ENCODE measurements at regions not wholly inside any gene's neighbourhood (a gene's known extent, or its start where the extent isn't known, plus 50 kb on each side); places are given as distances from the start of the nearest gene placed in this dataset.
"Not testable (repeated sequence)": the region's sequence is repeated elsewhere in the genome, so short reads cannot be mapped to it uniquely, and the experiment has no call there.

DNA sequence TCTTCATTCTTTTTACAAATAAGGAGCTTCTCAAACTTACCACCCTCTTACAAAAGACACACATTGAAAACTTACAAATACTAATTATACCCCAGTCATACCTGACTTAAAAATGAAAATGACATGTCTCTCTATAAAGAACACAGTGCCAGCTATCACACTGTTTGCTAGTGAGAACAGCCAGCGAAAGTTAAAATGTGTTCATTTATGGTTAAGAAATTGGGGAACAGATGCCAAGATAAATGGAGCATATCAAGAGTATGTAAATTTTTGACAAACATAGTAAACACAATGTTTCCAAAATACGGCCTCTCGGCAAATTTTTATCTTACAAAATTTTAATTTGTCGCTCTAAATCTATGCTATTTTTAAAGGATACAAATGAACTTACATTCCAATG, 1422.9 kb downstream of the KCNT2 start:
- Histone ChIP-seq H3K9me3 (no peaks in the 10 kb centered on the region), H3K27me3 (no peaks in the 10 kb centered on the region), H3K4me3 (no peak overlapping the region), H3K4me1 (no peaks in the 10 kb centered on the region), H3K36me3 (no peaks in the 10 kb centered on the region), H3K27ac (no peak overlapping the region)
- intact Hi-C loops (cut with DNase I; ENCODE audit: low total_unique reads) (no loop called here), in situ Hi-C loops (cut with MboI; ENCODE audit: low sequenced_read_pairs in 4 of 4) (no loop called here)
- TF ChIP-seq, protein P1, sequence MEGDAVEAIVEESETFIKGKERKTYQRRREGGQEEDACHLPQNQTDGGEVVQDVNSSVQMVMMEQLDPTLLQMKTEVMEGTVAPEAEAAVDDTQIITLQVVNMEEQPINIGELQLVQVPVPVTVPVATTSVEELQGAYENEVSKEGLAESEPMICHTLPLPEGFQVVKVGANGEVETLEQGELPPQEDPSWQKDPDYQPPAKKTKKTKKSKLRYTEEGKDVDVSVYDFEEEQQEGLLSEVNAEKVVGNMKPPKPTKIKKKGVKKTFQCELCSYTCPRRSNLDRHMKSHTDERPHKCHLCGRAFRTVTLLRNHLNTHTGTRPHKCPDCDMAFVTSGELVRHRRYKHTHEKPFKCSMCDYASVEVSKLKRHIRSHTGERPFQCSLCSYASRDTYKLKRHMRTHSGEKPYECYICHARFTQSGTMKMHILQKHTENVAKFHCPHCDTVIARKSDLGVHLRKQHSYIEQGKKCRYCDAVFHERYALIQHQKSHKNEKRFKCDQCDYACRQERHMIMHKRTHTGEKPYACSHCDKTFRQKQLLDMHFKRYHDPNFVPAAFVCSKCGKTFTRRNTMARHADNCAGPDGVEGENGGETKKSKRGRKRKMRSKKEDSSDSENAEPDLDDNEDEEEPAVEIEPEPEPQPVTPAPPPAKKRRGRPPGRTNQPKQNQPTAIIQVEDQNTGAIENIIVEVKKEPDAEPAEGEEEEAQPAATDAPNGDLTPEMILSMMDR (IDR thresholded peaks at IDR 0.05 in 4 of 5, conservative IDR thresholded peaks at IDR 0.05 in 1 of 5) = no peak
- no peak for TF ChIP-seq POLR2A (IDR thresholded peaks at IDR 0.05)
- DNase-seq (no peak), ATAC-seq (no peak)

DNA sequence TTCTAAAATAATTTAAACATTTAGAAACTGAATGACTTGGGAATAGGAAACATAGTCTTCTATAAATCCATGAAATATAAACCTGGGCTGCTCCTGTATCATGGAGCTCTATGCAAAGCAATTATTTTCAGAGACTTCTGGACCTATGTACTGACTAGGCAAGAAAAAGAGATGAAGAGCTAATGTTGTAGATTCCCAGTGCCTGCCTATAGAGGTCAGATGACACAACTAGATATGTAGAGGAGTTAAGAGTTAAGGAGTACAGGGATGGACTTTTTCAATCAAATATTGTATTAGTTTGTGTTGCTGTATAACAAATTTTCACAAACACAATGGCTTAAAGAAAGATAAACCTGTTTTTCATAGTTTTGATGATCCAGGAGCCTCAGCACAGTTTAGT, 1434.5 kb downstream of the KCNT2 start:
- Histone ChIP-seq H3K4me3 (no peak overlapping the region), H3K4me1 (no peaks in the 10 kb centered on the region), H3K9me3 (no peaks in the 10 kb centered on the region), H3K36me3 (no peaks in the 10 kb centered on the region), H3K27ac (no peak overlapping the region), H3K27me3 (no peaks in the 10 kb centered on the region)
- DNase-seq (no peak), ATAC-seq (no peak)
- intact Hi-C loops (cut with DNase I; ENCODE audit: low total_unique reads) = no loop called here
- in situ Hi-C loops (cut with MboI; ENCODE audit: low sequenced_read_pairs in 4 of 4) = no loop called here
- TF ChIP-seq, protein P1 (IDR thresholded peaks at IDR 0.05 in 4 of 5, conservative IDR thresholded peaks at IDR 0.05 in 1 of 5) = no peak
- no peak for TF ChIP-seq POLR2A (IDR thresholded peaks at IDR 0.05)

DNA sequence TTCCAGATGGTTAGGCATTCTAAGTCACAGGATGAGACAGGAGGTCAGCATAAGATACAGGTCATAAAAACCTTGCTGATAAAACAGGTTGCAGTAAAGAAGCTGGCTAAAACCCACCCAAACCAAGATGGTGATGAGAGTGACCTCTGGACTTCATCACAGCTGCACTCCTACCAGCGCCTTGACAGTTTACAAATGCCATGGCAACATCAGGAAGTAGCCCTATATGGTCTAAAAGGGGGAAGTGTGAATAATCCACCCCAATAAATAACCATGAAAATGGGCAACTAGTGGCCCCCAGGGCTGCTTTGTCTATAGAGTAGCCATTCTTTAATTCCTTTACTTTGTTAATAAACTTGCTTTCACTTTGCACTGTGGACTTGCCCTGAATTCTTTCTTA, 1448.4 kb downstream of the KCNT2 start:
- H3K9me3 ChIP-seq; H3K27me3 ChIP-seq; in situ Hi-C loops (cut with MboI; ENCODE audit: low sequenced_read_pairs in 4 of 4); H3K27ac ChIP-seq; DNase-seq; H3K4me1 ChIP-seq; H3K4me3 ChIP-seq; intact Hi-C loops (cut with DNase I; ENCODE audit: low total_unique reads); H3K36me3 ChIP-seq; ATAC-seq: not testable (repeated sequence)

DNA sequence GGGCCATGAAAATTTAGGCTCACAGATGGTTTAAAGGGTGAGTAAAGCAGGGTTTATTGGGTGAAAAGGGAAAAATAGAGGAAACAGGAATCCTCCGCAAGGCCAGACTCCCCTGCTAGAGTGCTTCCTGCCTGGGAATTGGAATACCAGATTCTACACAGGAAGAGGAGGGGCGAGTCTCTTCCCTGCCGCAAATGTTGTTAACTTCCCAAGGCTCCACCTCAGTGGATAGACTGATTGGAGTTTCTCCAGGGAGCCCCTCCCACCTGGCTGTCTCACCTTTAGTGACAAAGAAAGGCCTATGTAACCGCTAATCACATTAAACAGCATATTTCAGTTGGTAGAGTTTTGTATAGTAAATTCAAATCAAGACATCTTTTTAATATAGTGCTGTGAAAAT, 1450.1 kb downstream of the KCNT2 start:
- in situ Hi-C loops (cut with MboI; ENCODE audit: low sequenced_read_pairs in 4 of 4) (no loop called here), intact Hi-C loops (cut with DNase I; ENCODE audit: low total_unique reads) (no loop called here)
- Histone ChIP-seq H3K27ac (no peak overlapping the region), H3K9me3 (no peaks in the 10 kb centered on the region), H3K4me1 (no peaks in the 10 kb centered on the region), H3K4me3 (no peak overlapping the region), H3K27me3 (no peaks in the 10 kb centered on the region), H3K36me3 (no peaks in the 10 kb centered on the region)
- DNase-seq (no peak), ATAC-seq (no peak)
- no peak for TF ChIP-seq POLR2A (IDR thresholded peaks at IDR 0.05)
- TF ChIP-seq, protein P1 (IDR thresholded peaks at IDR 0.05 in 4 of 5, conservative IDR thresholded peaks at IDR 0.05 in 1 of 5) = no peak

DNA sequence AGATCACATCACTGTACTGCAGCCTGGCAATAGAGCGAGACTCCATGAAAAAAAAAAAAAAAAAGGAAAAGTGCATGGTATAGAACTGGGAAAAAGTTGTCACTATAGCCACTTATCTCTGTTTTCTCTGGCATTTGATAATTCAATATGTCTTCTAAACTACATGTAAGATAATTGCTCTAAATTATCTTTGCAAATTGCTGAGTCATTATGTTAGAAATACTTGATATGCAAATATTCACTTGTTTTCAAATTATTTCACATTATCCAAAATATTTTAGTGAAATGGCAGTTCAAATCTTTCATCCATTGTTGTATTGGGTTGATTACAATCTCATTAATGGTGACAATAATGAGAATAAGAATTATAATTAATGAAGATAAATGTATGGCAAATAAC, 1455.1 kb downstream of the KCNT2 start:
- H3K9me3 ChIP-seq = no peaks in the 10 kb centered on the region
- no peak overlapping the region for H3K27ac ChIP-seq
- ATAC-seq = no peak

More for the DNA sequence above, 1455.1 kb downstream of the KCNT2 start:
- no peaks in the 10 kb centered on the region for H3K36me3 ChIP-seq
- in situ Hi-C loops (cut with MboI; ENCODE audit: low sequenced_read_pairs in 4 of 4) (no loop called here), intact Hi-C loops (cut with DNase I; ENCODE audit: low total_unique reads) (no loop called here)
- DNase-seq = no peak
- no peaks in the 10 kb centered on the region for H3K4me1 ChIP-seq
- H3K4me3 ChIP-seq = no peak overlapping the region
- TF ChIP-seq, protein P1 (IDR thresholded peaks at IDR 0.05 in 4 of 5, conservative IDR thresholded peaks at IDR 0.05 in 1 of 5) = no peak
- TF ChIP-seq POLR2A (IDR thresholded peaks at IDR 0.05) = no peak
- H3K27me3 ChIP-seq = no peaks in the 10 kb centered on the region
